ENCODE measurements at regions not wholly inside any gene's neighbourhood (a gene's known extent, or its start where the extent isn't known, plus 50 kb on each side); places are given as distances from the start of the nearest gene placed in this dataset.

- ATAC-seq: no peak
- no peak overlapping the region for H3K4me3 Mint-ChIP-seq
- no peaks in the 10 kb centered on the region for H3K27me3 Mint-ChIP-seq (ENCODE audit: low read depth)
- H3K36me3 Mint-ChIP-seq: no peaks in the 10 kb centered on the region
- H3K4me1 Mint-ChIP-seq: no peaks in the 10 kb centered on the region
- TF ChIP-seq IRF2 (CRISPR knock-in tag; IDR thresholded peaks at IDR 0.05; ENCODE audit: borderline replicate concordance, low read depth): no peak
- DNase-seq (ENCODE audit: low spot score): no peak
- no peak overlapping the region for H3K27ac Mint-ChIP-seq
- POLR2A ChIA-PET: no interaction called here
- CTCF ChIA-PET: interaction anchor here (1.0 kb wide), 1 partner anchor 14 kb away, joined by 3 read pairs; no protein-coding TSS in a partner anchor
- peaks cover under 1% of the 10 kb centered on the region; the same call in 1 of the 2 replicates for H3K9me3 Mint-ChIP-seq
Measured at GRCh38 chr4:159778298-159778697, 675.4 kb downstream of the RAPGEF2 start.

- Mint-ChIP-seq H3K4me3 (no peak overlapping the region), H3K4me1 (no peaks in the 10 kb centered on the region), H3K27ac (no peak overlapping the region), H3K9me3 (peaks cover 1% of the 10 kb centered on the region; the same call in 1 of the 2 replicates), H3K36me3 (no peaks in the 10 kb centered on the region), H3K27me3 (ENCODE audit: low read depth) (no peaks in the 10 kb centered on the region)
- CTCF ChIA-PET: no interaction called here
- TF ChIP-seq ZNF671 (CRISPR knock-in tag; IDR thresholded peaks at IDR 0.05): no peak
- TF ChIP-seq ELF4 (CRISPR knock-in tag; IDR thresholded peaks at IDR 0.05; ENCODE audit: low read depth): no peak
- TF ChIP-seq, protein P1, sequence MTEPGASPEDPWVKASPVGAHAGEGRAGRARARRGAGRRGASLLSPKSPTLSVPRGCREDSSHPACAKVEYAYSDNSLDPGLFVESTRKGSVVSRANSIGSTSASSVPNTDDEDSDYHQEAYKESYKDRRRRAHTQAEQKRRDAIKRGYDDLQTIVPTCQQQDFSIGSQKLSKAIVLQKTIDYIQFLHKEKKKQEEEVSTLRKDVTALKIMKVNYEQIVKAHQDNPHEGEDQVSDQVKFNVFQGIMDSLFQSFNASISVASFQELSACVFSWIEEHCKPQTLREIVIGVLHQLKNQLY (CRISPR knock-in tag; IDR thresholded peaks at IDR 0.05): no peak
- TF ChIP-seq NFYB (CRISPR knock-in tag; conservative IDR thresholded peaks at IDR 0.05; ENCODE audit: low read depth): no peak
- TF ChIP-seq ATF6 (CRISPR knock-in tag; IDR thresholded peaks at IDR 0.05): no peak
- no peak for TF ChIP-seq CTCF (IDR thresholded peaks at IDR 0.05)
- TF ChIP-seq, protein P2, sequence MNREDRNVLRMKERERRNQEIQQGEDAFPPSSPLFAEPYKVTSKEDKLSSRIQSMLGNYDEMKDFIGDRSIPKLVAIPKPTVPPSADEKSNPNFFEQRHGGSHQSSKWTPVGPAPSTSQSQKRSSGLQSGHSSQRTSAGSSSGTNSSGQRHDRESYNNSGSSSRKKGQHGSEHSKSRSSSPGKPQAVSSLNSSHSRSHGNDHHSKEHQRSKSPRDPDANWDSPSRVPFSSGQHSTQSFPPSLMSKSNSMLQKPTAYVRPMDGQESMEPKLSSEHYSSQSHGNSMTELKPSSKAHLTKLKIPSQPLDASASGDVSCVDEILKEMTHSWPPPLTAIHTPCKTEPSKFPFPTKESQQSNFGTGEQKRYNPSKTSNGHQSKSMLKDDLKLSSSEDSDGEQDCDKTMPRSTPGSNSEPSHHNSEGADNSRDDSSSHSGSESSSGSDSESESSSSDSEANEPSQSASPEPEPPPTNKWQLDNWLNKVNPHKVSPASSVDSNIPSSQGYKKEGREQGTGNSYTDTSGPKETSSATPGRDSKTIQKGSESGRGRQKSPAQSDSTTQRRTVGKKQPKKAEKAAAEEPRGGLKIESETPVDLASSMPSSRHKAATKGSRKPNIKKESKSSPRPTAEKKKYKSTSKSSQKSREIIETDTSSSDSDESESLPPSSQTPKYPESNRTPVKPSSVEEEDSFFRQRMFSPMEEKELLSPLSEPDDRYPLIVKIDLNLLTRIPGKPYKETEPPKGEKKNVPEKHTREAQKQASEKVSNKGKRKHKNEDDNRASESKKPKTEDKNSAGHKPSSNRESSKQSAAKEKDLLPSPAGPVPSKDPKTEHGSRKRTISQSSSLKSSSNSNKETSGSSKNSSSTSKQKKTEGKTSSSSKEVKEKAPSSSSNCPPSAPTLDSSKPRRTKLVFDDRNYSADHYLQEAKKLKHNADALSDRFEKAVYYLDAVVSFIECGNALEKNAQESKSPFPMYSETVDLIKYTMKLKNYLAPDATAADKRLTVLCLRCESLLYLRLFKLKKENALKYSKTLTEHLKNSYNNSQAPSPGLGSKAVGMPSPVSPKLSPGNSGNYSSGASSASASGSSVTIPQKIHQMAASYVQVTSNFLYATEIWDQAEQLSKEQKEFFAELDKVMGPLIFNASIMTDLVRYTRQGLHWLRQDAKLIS (CRISPR knock-in tag; IDR thresholded peaks at IDR 0.05; ENCODE audit: borderline replicate concordance): no peak
- TF ChIP-seq SOX15 (CRISPR knock-in tag; IDR thresholded peaks at IDR 0.05): no peak
- TF ChIP-seq, protein P3, sequence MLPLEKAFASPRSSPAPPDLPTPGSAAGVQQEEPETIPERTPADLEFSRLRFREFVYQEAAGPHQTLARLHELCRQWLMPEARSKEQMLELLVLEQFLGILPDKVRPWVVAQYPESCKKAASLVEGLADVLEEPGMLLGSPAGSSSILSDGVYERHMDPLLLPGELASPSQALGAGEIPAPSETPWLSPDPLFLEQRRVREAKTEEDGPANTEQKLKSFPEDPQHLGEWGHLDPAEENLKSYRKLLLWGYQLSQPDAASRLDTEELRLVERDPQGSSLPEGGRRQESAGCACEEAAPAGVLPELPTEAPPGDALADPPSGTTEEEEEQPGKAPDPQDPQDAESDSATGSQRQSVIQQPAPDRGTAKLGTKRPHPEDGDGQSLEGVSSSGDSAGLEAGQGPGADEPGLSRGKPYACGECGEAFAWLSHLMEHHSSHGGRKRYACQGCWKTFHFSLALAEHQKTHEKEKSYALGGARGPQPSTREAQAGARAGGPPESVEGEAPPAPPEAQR (CRISPR knock-in tag; IDR thresholded peaks at IDR 0.05): no peak
- ATAC-seq: no peak
- no peak for DNase-seq (ENCODE audit: low spot score)
- POLR2A ChIA-PET: no interaction called here
Measured at GRCh38 chr4:159779716-159780115, 676.8 kb downstream of the RAPGEF2 start.

DNA sequence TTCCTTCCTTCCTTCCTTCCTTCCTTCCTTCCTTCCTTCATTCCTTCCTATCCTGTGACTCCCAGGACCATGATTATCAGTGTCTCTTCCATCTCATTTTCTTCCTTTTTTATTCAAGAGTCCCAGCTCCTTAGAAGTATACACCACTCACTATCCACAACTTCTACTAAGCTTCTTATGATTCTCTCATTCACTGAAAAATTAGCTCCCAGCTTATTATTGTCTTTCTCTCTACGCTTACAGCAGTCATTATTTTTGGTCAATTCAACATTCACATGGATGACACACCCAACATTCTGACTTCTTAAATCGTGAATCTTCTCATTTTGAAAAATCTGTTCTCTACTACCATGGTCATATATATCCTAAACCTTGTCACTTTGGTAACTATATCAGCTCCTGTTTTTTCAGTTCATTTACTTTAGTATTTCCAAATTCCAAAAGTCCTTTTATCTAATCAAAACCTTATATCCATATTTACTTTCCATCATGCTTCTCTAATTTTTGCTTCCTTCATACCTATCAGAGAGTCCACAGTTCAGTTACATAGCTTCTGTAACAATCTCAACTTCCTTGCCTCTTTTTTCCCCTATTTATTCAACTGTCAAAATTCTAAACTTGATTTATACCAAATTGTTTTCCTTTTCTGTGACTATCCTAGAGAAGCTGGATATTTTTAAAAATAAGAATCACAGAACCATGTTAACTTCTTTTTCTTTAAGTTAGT is 677.5 kb downstream of the RAPGEF2 start:
- ChIA-PET CTCF (no interaction called here), POLR2A (no interaction called here)
- Mint-ChIP-seq H3K27me3 (ENCODE audit: low read depth) (no peaks in the 10 kb centered on the region), H3K9me3 (peaks cover 8% of the 10 kb centered on the region), H3K4me1 (no peaks in the 10 kb centered on the region), H3K27ac (no peak overlapping the region), H3K36me3 (0 out of 2 replicates have a peak, but pooled peaks cover under 1% of the 10 kb centered on the region), H3K4me3 (no peak overlapping the region)
- ATAC-seq: no peak
- DNase-seq (ENCODE audit: low spot score): no peak
- TF ChIP-seq ZNF219 (CRISPR knock-in tag; IDR thresholded peaks at IDR 0.05; ENCODE audit: borderline replicate concordance): no peak
- TF ChIP-seq GRHL2 (CRISPR knock-in tag; IDR thresholded peaks at IDR 0.05; ENCODE audit: insufficient replicate concordance, severe bottlenecking): no peak
- no peak for TF ChIP-seq ZNF317 (CRISPR knock-in tag; IDR thresholded peaks at IDR 0.05; ENCODE audit: borderline replicate concordance, low read depth)

Data from WTC11 (cell line).